ENCODE measurements at regions not wholly inside any gene's neighbourhood (a gene's known extent, or its start where the extent isn't known, plus 50 kb on each side); places are given as distances from the start of the nearest gene placed in this dataset.

- no peak for TF ChIP-seq ZBTB33 (IDR thresholded peaks at IDR 0.05; ENCODE audit: extremely low read depth, insufficient replicate concordance, low read length)
- TF ChIP-seq, protein P1, sequence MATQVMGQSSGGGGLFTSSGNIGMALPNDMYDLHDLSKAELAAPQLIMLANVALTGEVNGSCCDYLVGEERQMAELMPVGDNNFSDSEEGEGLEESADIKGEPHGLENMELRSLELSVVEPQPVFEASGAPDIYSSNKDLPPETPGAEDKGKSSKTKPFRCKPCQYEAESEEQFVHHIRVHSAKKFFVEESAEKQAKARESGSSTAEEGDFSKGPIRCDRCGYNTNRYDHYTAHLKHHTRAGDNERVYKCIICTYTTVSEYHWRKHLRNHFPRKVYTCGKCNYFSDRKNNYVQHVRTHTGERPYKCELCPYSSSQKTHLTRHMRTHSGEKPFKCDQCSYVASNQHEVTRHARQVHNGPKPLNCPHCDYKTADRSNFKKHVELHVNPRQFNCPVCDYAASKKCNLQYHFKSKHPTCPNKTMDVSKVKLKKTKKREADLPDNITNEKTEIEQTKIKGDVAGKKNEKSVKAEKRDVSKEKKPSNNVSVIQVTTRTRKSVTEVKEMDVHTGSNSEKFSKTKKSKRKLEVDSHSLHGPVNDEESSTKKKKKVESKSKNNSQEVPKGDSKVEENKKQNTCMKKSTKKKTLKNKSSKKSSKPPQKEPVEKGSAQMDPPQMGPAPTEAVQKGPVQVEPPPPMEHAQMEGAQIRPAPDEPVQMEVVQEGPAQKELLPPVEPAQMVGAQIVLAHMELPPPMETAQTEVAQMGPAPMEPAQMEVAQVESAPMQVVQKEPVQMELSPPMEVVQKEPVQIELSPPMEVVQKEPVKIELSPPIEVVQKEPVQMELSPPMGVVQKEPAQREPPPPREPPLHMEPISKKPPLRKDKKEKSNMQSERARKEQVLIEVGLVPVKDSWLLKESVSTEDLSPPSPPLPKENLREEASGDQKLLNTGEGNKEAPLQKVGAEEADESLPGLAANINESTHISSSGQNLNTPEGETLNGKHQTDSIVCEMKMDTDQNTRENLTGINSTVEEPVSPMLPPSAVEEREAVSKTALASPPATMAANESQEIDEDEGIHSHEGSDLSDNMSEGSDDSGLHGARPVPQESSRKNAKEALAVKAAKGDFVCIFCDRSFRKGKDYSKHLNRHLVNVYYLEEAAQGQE (IDR thresholded peaks at IDR 0.05; ENCODE audit: low read depth): no peak
These were observed 401.0 kb downstream of the HS3ST3B1 start (continued) for GRCh38 chr17:14701886-14702285.

DNA sequence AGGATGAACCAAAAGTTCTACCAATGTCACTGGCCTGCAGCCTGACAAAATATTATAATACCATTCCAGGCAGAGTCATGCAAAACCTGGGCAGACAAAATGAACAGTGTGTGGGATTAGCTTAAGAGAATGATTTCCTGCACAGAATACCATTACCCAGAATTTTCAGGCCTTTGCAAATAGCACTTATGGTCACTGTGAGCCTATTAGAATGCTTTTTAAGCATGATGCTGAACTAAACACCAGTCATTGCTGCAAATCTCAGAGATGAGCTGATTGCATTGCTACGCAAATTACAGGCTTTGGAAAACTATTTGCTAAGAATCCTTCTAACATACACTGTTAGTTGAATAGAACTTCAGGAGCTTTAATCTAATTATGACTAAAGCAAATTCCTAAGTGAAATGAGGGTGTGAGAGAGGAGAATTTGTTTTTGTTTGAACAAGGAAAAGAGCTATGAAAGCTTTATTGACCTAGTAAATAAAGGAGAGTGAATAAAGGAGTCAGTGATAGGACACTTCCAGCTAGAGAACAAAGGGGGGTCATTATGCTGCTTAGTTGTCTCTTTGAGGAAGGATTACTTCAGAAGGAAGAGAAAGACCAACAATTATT, 398.8 kb downstream of the HS3ST3B1 start:
- no peak overlapping the region for H3K27ac ChIP-seq (ENCODE audit: low read depth, low read length)
- ChIA-PET POLR2A (no interaction called here), RAD21 (ENCODE audit: low non-redundant PET in 1 of 2, low total read pairs in 2 of 2, uncharacterized antibody in 2 of 2, unreplicated experiment in 2 of 2) (no interaction called here), CTCF (no interaction called here)
- no peak for ATAC-seq
- TF ChIP-seq EZH2 (IDR thresholded peaks at IDR 0.05) (no peak), JUND (IDR thresholded peaks at IDR 0.05) (no peak), ZNF274 (IDR thresholded peaks at IDR 0.05; ENCODE audit: low read depth, low read length) (no peak), EZH2phosphoT487 (IDR thresholded peaks at IDR 0.05; ENCODE audit: borderline replicate concordance) (no peak)
- H3K79me2 ChIP-seq (ENCODE audit: insufficient read depth, low read length): no peaks in the 10 kb centered on the region
- intact Hi-C loops (cut with micrococcal nuclease): no loop called here
- no peak overlapping the region for H3K4me2 ChIP-seq (ENCODE audit: low read length)
- DNase-seq (ENCODE audit: low read depth, low spot score): no peak
- H4K20me1 ChIP-seq (ENCODE audit: insufficient read depth): no peaks in the 10 kb centered on the region
- H3K4me1 ChIP-seq (ENCODE audit: control insufficient read depth in 1 of 2, insufficient read depth in 2 of 2, low read length in 2 of 2): no peaks in the 10 kb centered on the region
- no peak overlapping the region for H2AFZ ChIP-seq (ENCODE audit: low read depth, low read length, poor library complexity, severe bottlenecking)
- no peaks in the 10 kb centered on the region for H3K36me3 ChIP-seq (ENCODE audit: control insufficient read depth in 1 of 2, insufficient read depth in 2 of 2, low read length in 2 of 2)
- no peak overlapping the region for H3K4me3 ChIP-seq (replicated peaks in 1 of 2; ENCODE audit: low read depth in 1 of 2, low read length in 2 of 2)
- no peaks in the 10 kb centered on the region for H3K27me3 ChIP-seq (ENCODE audit: insufficient read depth, low read length)
- BruUV-seq (replicated peaks): no TSS peak
- no peaks in the 10 kb centered on the region for H3K9me2 ChIP-seq (ENCODE audit: insufficient read depth)
- H3K9ac ChIP-seq (ENCODE audit: low read length): no peak overlapping the region
- peaks cover 0 to 7% of the 10 kb centered on the region in 2 experiments; a peak in 1 of 4 replicates for H3K9me3 ChIP-seq (ENCODE audit: control insufficient read depth in 1 of 2, insufficient read depth in 1 of 2, low read depth in 1 of 2, low read length in 2 of 2)
